ENCODE measurements at regions not wholly inside any gene's neighbourhood (a gene's known extent, or its start where the extent isn't known, plus 50 kb on each side); places are given as distances from the start of the nearest gene placed in this dataset.

DNA sequence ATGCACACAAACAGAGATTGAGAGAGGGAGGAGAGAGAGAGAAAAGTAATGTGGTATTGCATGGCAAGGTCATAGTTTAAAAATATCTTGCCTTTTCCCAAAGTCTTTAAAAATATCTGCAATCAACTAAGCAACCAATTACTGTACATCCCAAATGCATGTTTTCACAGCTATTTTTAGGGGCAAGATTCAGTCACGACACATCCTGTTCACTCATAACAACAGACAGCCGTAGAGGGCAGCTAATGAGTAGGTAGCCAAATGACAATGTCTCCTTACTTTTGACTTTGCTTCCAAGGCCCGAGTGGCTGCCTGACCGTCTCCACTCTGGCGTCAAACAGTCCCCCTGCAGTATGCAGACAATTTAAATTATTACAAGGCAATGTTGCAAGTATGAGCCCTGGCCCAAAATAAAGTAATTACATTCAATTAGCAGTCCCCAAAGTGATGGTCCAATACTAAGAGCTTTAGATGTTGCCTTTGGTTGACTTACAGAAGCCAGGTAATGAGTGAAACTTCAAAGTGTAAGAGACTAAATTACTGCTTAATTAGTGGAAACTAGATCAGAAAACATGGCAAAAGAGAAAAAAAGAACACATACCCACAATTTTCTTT lies 162.9 kb downstream of the MBL2 start:
- Histone ChIP-seq H3K27me3 (ENCODE audit: control insufficient read depth, insufficient read depth, low read length, poor library complexity, severe bottlenecking) (peaks cover 4% of the 10 kb centered on the region), H3K4me3 (ENCODE audit: low read length) (no peak overlapping the region), H3K9ac (ENCODE audit: extremely low read depth, low read length, poor library complexity, severe bottlenecking) (no peak overlapping the region), H3K4me1 (ENCODE audit: control insufficient read depth, insufficient read depth, low read length) (no peaks in the 10 kb centered on the region), H3K36me3 (ENCODE audit: control insufficient read depth, insufficient read depth, low read length) (no peaks in the 10 kb centered on the region), H3K27ac (ENCODE audit: low read depth, low read length) (no peak overlapping the region), H3K9me3 (ENCODE audit: control insufficient read depth, low read length) (no peaks in the 10 kb centered on the region)
- no peaks in the 10 kb centered on the region for H3K27me3 Mint-ChIP-seq (ENCODE audit: insufficient read depth)
- no peaks in the 10 kb centered on the region for H3K4me1 Mint-ChIP-seq
- TF ChIP-seq, protein P1, sequence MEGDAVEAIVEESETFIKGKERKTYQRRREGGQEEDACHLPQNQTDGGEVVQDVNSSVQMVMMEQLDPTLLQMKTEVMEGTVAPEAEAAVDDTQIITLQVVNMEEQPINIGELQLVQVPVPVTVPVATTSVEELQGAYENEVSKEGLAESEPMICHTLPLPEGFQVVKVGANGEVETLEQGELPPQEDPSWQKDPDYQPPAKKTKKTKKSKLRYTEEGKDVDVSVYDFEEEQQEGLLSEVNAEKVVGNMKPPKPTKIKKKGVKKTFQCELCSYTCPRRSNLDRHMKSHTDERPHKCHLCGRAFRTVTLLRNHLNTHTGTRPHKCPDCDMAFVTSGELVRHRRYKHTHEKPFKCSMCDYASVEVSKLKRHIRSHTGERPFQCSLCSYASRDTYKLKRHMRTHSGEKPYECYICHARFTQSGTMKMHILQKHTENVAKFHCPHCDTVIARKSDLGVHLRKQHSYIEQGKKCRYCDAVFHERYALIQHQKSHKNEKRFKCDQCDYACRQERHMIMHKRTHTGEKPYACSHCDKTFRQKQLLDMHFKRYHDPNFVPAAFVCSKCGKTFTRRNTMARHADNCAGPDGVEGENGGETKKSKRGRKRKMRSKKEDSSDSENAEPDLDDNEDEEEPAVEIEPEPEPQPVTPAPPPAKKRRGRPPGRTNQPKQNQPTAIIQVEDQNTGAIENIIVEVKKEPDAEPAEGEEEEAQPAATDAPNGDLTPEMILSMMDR (conservative IDR thresholded peaks at IDR 0.05), result no peak
- H3K9me3 Mint-ChIP-seq, result peaks cover 3% of the 10 kb centered on the region
- WGBS, 2 experiments (ENCODE audit: insufficient coverage in 1 of 2, insufficient read length in 1 of 2), result 90 to 91% methylated on average over 5 of the region's 5 CpGs
- H3K36me3 Mint-ChIP-seq (ENCODE audit: low read depth), result no peaks in the 10 kb centered on the region
- no peak overlapping the region for H3K4me3 Mint-ChIP-seq
- H3K27ac Mint-ChIP-seq, result no peak overlapping the region
- DNase-seq, result no peak

DNA sequence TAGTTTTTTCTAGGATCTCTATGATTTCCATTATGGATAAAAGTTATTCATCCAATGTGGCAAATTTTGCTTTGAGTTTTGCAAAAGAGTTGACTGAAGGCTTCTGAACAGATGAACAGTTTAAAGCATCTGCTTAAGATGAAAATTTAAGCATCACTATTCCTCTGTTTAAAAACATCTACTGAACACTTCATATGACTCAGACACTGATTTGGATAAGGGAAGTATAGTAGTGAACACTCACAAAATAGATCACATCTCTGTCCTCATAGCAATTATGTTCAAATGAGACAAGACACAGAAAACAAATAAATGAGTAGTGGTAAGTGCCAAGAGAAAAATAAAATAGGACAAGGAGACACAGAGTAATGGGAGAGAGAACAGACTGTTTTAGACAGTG lies 157.3 kb downstream of the MBL2 start:
- H3K4me1 Mint-ChIP-seq, result no peaks in the 10 kb centered on the region
- Histone ChIP-seq H3K9me3 (ENCODE audit: control insufficient read depth, low read length) (no peaks in the 10 kb centered on the region), H3K27ac (ENCODE audit: low read depth, low read length) (no peak overlapping the region), H3K9ac (ENCODE audit: extremely low read depth, low read length, poor library complexity, severe bottlenecking) (no peak overlapping the region), H3K4me3 (ENCODE audit: low read length) (no peak overlapping the region), H3K27me3 (ENCODE audit: control insufficient read depth, insufficient read depth, low read length, poor library complexity, severe bottlenecking) (peaks cover 4% of the 10 kb centered on the region), H3K36me3 (ENCODE audit: control insufficient read depth, insufficient read depth, low read length) (no peaks in the 10 kb centered on the region), H3K4me1 (ENCODE audit: control insufficient read depth, insufficient read depth, low read length) (no peaks in the 10 kb centered on the region)
- H3K36me3 Mint-ChIP-seq (ENCODE audit: low read depth), result no peaks in the 10 kb centered on the region
- no peaks in the 10 kb centered on the region for H3K9me3 Mint-ChIP-seq
- no peak overlapping the region for H3K4me3 Mint-ChIP-seq
- no peak for DNase-seq
- H3K27ac Mint-ChIP-seq, result no peak overlapping the region
- TF ChIP-seq, protein P1 (conservative IDR thresholded peaks at IDR 0.05), result no peak
- H3K27me3 Mint-ChIP-seq (ENCODE audit: insufficient read depth), result no peaks in the 10 kb centered on the region

GRCh38 chr10:52615756-52616394 lies 156.7 kb downstream of the MBL2 start:
- no peaks in the 10 kb centered on the region for H3K4me1 ChIP-seq (ENCODE audit: control insufficient read depth, insufficient read depth, low read length)
- no peaks in the 10 kb centered on the region for H3K36me3 Mint-ChIP-seq (ENCODE audit: low read depth)
- no peak overlapping the region for H3K27ac ChIP-seq (ENCODE audit: low read depth, low read length)
- H3K9me3 ChIP-seq (ENCODE audit: control insufficient read depth, low read length), result no peaks in the 10 kb centered on the region
- no peak overlapping the region for H3K27ac Mint-ChIP-seq
- H3K9me3 Mint-ChIP-seq, result no peaks in the 10 kb centered on the region
- no peak overlapping the region for H3K4me3 ChIP-seq (ENCODE audit: low read length)
- H3K27me3 ChIP-seq (ENCODE audit: control insufficient read depth, insufficient read depth, low read length, poor library complexity, severe bottlenecking), result peaks cover 4% of the 10 kb centered on the region
- DNase-seq, result no peak
- 87 to 89% methylated on average over 2 to 3 of the region's 3 CpGs for WGBS, 2 experiments (ENCODE audit: insufficient coverage in 1 of 2, insufficient read length in 1 of 2)
- no peak overlapping the region for H3K4me3 Mint-ChIP-seq
- H3K4me1 Mint-ChIP-seq, result no peaks in the 10 kb centered on the region
- no peak overlapping the region for H3K9ac ChIP-seq (ENCODE audit: extremely low read depth, low read length, poor library complexity, severe bottlenecking)
- H3K36me3 ChIP-seq (ENCODE audit: control insufficient read depth, insufficient read depth, low read length), result no peaks in the 10 kb centered on the region
- TF ChIP-seq, protein P1 (conservative IDR thresholded peaks at IDR 0.05), result no peak
- no peaks in the 10 kb centered on the region for H3K27me3 Mint-ChIP-seq (ENCODE audit: insufficient read depth)
